Sigmoid colon (tissue), 4 donors: ENCODE measurements at regions not wholly inside any gene's neighbourhood (a gene's known extent, or its start where the extent isn't known, plus 50 kb on each side); places are given as distances from the start of the nearest gene placed in this dataset.
"Not testable (repeated sequence)": the region's sequence is repeated elsewhere in the genome, so short reads cannot be mapped to it uniquely, and the experiment has no call there.

ENCODE experiments used
- CTCF ChIP-seq, 4 experiments: fragments of 450-650 bp in 3 of 4; fragments of 200-600 bp in 1 of 4; IDR thresholded peaks; one replicate each; pipeline ENCODE4 v1.5.1; 2016 to 2019; ENCODE audit warnings: antibody characterized with exemption in 4 of 4, mild to moderate bottlenecking in 3 of 4, moderate library complexity in 2 of 4
- POLR2A ChIP-seq, 2 donors: fragments of 450-650 bp; IDR thresholded peaks; one replicate each; pipeline ENCODE4 v1.6.1; 2016; ENCODE audit warnings: antibody characterized with exemption in 2 of 2, mild to moderate bottlenecking in 2 of 2, moderate library complexity in 2 of 2
- POLR2AphosphoS5 ChIP-seq, 4 donors: sonication (generic); formaldehyde crosslinking; IDR thresholded peaks; one replicate each; pipeline ENCODE4 v1.6.1; 2017; ENCODE audit warnings: antibody characterized with exemption in 4 of 4

GRCh38 chr7:73220357-73220756, 88.3 kb downstream of the NSUN5 start:
- TF ChIP-seq POLR2A, CTCF, POLR2AphosphoS5 (IDR thresholded peaks at IDR 0.05): not testable (repeated sequence)
